DND-41 (cell line): ENCODE measurements at regions not wholly inside any gene's neighbourhood (a gene's known extent, or its start where the extent isn't known, plus 50 kb on each side); places are given as distances from the start of the nearest gene placed in this dataset.

Experiments used
- ATAC-seq: fragments of 200-7000 bp; cut with Tn5 transposase; 3 replicates; pipeline ENCODE4 v1.9.1; 2021; ENCODE audit warnings: low read depth; ENCODE audit not compliant: insufficient read depth
- DNase-seq: peaks from one replicate; pipeline ENCODE4 v3.0.0-alpha.2; 2020
- H2AFZ ChIP-seq: 2 replicates; pipeline ENCODE4 v1.6.0; 2012; ENCODE audit warnings: low read depth, low read length
- H3K27ac ChIP-seq: 2 replicates; pipeline ENCODE4 v1.5.1; 2012; ENCODE audit warnings: low read length, inconsistent platforms
- H3K27me3 ChIP-seq: fragments of 200-600 bp; sonication (generic); 2 replicates; pipeline ENCODE4 v1.6.0; 2012; ENCODE audit warnings: low read length, mild to moderate bottlenecking, inconsistent platforms; ENCODE audit not compliant: insufficient read depth, poor library complexity
- H3K36me3 ChIP-seq: 2 replicates; pipeline ENCODE4 v1.5.1; 2012; ENCODE audit warnings: low read length, inconsistent platforms; ENCODE audit not compliant: insufficient read depth
- H3K4me1 ChIP-seq: 2 replicates; pipeline ENCODE4 v1.5.1; 2012; ENCODE audit warnings: mild to moderate bottlenecking, low read length; ENCODE audit not compliant: insufficient read depth
- H3K4me2 ChIP-seq: 2 replicates; pipeline ENCODE4 v1.6.0; 2012; ENCODE audit warnings: mild to moderate bottlenecking, moderate library complexity, low read length, inconsistent platforms; ENCODE audit not compliant: insufficient read depth
- H3K4me3 ChIP-seq, 2 experiments: fragments of 200-600 bp in 1 of 2; shearing (Covaris generic) in 1 of 2; 2 replicates each; pipeline ENCODE4 v1.5.1; 2012 to 2016; ENCODE audit warnings: inconsistent platforms in 2 of 2, low read length in 2 of 2, mild to moderate bottlenecking in 2 of 2, low read depth in 1 of 2, moderate library complexity in 1 of 2
- H3K79me2 ChIP-seq: 2 replicates; pipeline ENCODE4 v1.6.0; 2012; ENCODE audit warnings: low read length, inconsistent platforms; ENCODE audit not compliant: insufficient read depth
- H3K9ac ChIP-seq: 2 replicates; pipeline ENCODE4 v1.6.0; 2012; ENCODE audit warnings: low read depth, mild to moderate bottlenecking, inconsistent platforms, low read length, moderate library complexity
- H3K9me3 ChIP-seq: 2 replicates; pipeline ENCODE4 v1.5.1; 2012; ENCODE audit warnings: low read length, moderate library complexity, mild to moderate bottlenecking, inconsistent platforms; ENCODE audit not compliant: insufficient read depth, severe bottlenecking
- H4K20me1 ChIP-seq: 2 replicates; pipeline ENCODE4 v1.6.0; 2012; ENCODE audit warnings: low read length; ENCODE audit not compliant: insufficient read depth
- EZH2 ChIP-seq: IDR thresholded peaks from 3 replicates; pipeline ENCODE4 v1.6.1; 2012; ENCODE audit warnings: borderline replicate concordance, low read depth, mild to moderate bottlenecking, moderate library complexity, low read length, inconsistent platforms; ENCODE audit not compliant: severe bottlenecking
- TF ChIP-seq, protein P1 (sequence below): IDR thresholded peaks from 2 replicates; pipeline ENCODE4 v1.5.1; 2012; ENCODE audit warnings: borderline replicate concordance, low read length, moderate library complexity, mild to moderate bottlenecking; ENCODE audit not compliant: poor library complexity, severe bottlenecking; ENCODE audit errors: extremely low read depth

- Histone ChIP-seq H3K4me2 (no peak overlapping the region), H3K9ac (no peak overlapping the region), H4K20me1 (no peaks in the 10 kb centered on the region), H3K27ac (no peak overlapping the region), H3K36me3 (no peaks in the 10 kb centered on the region), H3K79me2 (no peaks in the 10 kb centered on the region), H3K4me3 (no peak overlapping the region), H3K4me1 (no peaks in the 10 kb centered on the region), H3K27me3 (no peaks in the 10 kb centered on the region), H2AFZ (no peak overlapping the region), H3K9me3 (no peaks in the 10 kb centered on the region)
- no peak for ATAC-seq
- no peak for DNase-seq
- no peak for TF ChIP-seq EZH2
- TF ChIP-seq, protein P1, sequence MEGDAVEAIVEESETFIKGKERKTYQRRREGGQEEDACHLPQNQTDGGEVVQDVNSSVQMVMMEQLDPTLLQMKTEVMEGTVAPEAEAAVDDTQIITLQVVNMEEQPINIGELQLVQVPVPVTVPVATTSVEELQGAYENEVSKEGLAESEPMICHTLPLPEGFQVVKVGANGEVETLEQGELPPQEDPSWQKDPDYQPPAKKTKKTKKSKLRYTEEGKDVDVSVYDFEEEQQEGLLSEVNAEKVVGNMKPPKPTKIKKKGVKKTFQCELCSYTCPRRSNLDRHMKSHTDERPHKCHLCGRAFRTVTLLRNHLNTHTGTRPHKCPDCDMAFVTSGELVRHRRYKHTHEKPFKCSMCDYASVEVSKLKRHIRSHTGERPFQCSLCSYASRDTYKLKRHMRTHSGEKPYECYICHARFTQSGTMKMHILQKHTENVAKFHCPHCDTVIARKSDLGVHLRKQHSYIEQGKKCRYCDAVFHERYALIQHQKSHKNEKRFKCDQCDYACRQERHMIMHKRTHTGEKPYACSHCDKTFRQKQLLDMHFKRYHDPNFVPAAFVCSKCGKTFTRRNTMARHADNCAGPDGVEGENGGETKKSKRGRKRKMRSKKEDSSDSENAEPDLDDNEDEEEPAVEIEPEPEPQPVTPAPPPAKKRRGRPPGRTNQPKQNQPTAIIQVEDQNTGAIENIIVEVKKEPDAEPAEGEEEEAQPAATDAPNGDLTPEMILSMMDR = no peak
Measured at GRCh38 chr11:112882494-112883381, 78.5 kb upstream of the NCAM1 start.

- Histone ChIP-seq H3K27ac (no peak overlapping the region), H3K4me1 (no peaks in the 10 kb centered on the region), H4K20me1 (no peaks in the 10 kb centered on the region), H3K9ac (no peak overlapping the region), H3K4me3 (no peak overlapping the region), H3K9me3 (no peaks in the 10 kb centered on the region), H3K79me2 (no peaks in the 10 kb centered on the region), H3K27me3 (no peaks in the 10 kb centered on the region), H3K4me2 (no peak overlapping the region), H2AFZ (no peak overlapping the region), H3K36me3 (no peaks in the 10 kb centered on the region)
- TF ChIP-seq EZH2 = no peak
- TF ChIP-seq, protein P1 = no peak
- DNase-seq (no peak), ATAC-seq (no peak)
Measured at GRCh38 chr11:112884012-112884767, 77.0 kb upstream of the NCAM1 start.

- Histone ChIP-seq H4K20me1 (no peaks in the 10 kb centered on the region), H3K36me3 (no peaks in the 10 kb centered on the region)
- DNase-seq = no peak
Measured at GRCh38 chr11:112885744-112886433, 75.3 kb upstream of the NCAM1 start.

More at GRCh38 chr11:112885744-112886433, 75.3 kb upstream of the NCAM1 start:
- TF ChIP-seq, protein P1 = no peak
- TF ChIP-seq EZH2 = no peak
- Histone ChIP-seq H3K27ac (no peak overlapping the region), H3K79me2 (no peaks in the 10 kb centered on the region), H3K4me2 (no peak overlapping the region), H3K9ac (no peak overlapping the region), H3K4me1 (no peaks in the 10 kb centered on the region), H2AFZ (no peak overlapping the region), H3K4me3 (no peak overlapping the region), H3K27me3 (no peaks in the 10 kb centered on the region), H3K9me3 (no peaks in the 10 kb centered on the region)
- ATAC-seq = no peak
